ENCODE measurements at regions not wholly inside any gene's neighbourhood (a gene's known extent, or its start where the extent isn't known, plus 50 kb on each side); places are given as distances from the start of the nearest gene placed in this dataset.

GRCh38 chr6:56838016-56838555, 116.8 kb upstream of the BEND6 start:
- peaks cover 0 to 73% (median 46%) of the 10 kb centered on the region in 9 donors for H3K4me1 ChIP-seq
- TF ChIP-seq, protein P1, sequence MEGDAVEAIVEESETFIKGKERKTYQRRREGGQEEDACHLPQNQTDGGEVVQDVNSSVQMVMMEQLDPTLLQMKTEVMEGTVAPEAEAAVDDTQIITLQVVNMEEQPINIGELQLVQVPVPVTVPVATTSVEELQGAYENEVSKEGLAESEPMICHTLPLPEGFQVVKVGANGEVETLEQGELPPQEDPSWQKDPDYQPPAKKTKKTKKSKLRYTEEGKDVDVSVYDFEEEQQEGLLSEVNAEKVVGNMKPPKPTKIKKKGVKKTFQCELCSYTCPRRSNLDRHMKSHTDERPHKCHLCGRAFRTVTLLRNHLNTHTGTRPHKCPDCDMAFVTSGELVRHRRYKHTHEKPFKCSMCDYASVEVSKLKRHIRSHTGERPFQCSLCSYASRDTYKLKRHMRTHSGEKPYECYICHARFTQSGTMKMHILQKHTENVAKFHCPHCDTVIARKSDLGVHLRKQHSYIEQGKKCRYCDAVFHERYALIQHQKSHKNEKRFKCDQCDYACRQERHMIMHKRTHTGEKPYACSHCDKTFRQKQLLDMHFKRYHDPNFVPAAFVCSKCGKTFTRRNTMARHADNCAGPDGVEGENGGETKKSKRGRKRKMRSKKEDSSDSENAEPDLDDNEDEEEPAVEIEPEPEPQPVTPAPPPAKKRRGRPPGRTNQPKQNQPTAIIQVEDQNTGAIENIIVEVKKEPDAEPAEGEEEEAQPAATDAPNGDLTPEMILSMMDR (IDR thresholded peaks at IDR 0.05), result no peak
- no peak for ATAC-seq
- peak overlapping the region in 1 of 10 donors; percentile 3 for H3K4me3 ChIP-seq
- DNase-seq, result no peak
- peaks cover 0 to 7% (median 0%) of the 10 kb centered on the region in 7 donors for H3K27me3 ChIP-seq
- 58 to 64% methylated on average over 2 of the region's 2 CpGs for WGBS, 2 donors
- intact Hi-C loops (cut with DNase I), result no loop called here
- peak overlapping the region in 8 of 10 donors; percentile 11 to 96 (median 91) for H3K27ac ChIP-seq
- no peaks in the 10 kb centered on the region for H3K9me3 ChIP-seq
- no peaks in the 10 kb centered on the region for H3K36me3 ChIP-seq

DNA sequence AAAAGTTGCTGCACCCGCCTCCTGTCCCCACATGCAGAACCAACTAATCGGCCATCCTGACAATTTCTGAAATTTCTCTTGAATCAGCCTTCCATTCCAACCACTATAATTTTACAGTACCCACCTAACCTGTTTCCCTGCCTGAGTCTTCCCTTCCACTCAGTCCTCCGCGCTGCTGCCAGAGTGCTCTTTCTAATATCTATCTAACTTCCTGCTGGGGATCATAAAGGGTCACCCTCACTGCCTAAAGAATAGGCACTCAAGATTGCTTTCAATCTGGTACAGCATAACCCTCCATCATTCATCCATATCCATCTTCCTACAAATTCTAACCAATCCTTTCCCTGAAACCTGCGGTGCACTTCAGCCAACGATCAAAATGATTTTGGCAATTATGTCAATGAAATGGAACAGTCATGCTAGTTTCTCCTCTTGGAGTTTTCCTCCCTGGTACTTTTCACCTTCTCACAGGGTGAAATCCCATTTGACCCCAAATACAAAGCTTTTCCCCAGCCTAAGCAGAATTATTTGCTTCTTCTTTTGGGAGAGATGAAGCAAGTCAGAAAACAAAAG, 117.5 kb upstream of the BEND6 start:
- TF ChIP-seq, protein P1 (IDR thresholded peaks at IDR 0.05), result no peak
- ATAC-seq, result peak in 1 of 8 donors; percentile 41
- 65 to 76% methylated on average over 6 of the region's 6 CpGs for WGBS, 2 donors

DNA sequence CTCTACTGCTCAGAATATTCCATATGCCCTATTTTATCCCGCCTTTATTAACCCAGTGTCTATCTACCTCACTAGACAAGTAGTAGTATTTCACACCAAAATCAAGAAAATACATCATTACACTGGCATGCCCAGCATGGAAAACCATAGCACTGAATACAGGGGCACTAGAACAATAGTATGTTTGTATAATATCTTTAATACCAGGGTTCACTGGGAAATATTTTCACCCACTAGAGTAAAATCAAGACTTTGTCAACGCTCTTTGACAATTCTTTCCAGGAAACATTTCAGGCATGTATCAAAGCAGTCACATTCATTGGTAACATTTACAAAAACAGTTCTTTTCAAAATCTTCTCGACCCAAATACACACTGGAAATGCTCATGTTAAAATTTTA, 119.3 kb upstream of the BEND6 start:
- intact Hi-C loops (cut with DNase I), result no loop called here
- peaks cover 0 to 78% (median 31%) of the 10 kb centered on the region in 9 donors for H3K4me1 ChIP-seq

More for the DNA sequence above, 117.5 kb upstream of the BEND6 start:
- H3K27me3 ChIP-seq, result peaks cover 0 to 1% (median 0%) of the 10 kb centered on the region in 7 donors
- H3K4me3 ChIP-seq, result peak overlapping the region in 1 of 10 donors; percentile 3
- no peaks in the 10 kb centered on the region for H3K36me3 ChIP-seq
- no peak for DNase-seq
- no peaks in the 10 kb centered on the region for H3K9me3 ChIP-seq
- H3K4me1 ChIP-seq, result peaks cover 0 to 78% (median 46%) of the 10 kb centered on the region in 9 donors
- intact Hi-C loops (cut with DNase I), result no loop called here
- H3K27ac ChIP-seq, result peak overlapping the region in 8 of 10 donors; percentile 8 to 92 (median 90)

DNA sequence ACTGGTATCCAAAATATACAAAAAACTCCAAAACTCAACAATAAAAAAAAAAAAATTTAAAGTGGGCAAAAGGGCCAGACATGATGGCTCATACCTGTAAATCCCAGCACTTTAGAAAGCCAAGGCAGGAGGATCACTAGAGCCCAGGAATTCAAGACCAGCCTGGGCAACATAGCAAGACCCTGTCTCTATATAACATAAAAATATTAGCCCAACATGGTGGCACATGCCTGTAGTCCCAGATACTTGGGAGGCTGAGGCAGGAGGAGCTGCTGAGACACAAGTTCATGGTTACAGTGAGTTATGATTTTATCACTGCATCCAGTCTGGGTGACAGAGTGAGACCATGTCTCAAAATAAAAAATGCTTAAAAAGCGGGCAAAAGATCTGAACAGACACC, 121.0 kb upstream of the BEND6 start:
- peak in 1 of 8 donors; percentile 36 for ATAC-seq
- H3K4me3 ChIP-seq, result no peak overlapping the region
- no peaks in the 10 kb centered on the region for H3K27me3 ChIP-seq
- no peaks in the 10 kb centered on the region for H3K9me3 ChIP-seq
- no peak for DNase-seq
- TF ChIP-seq, protein P1 (IDR thresholded peaks at IDR 0.05), result no peak
- peaks cover 0 to 78% (median 32%) of the 10 kb centered on the region in 9 donors for H3K4me1 ChIP-seq
- WGBS, 2 donors, result 100% methylated on average over 1 of the region's 1 CpG
- H3K36me3 ChIP-seq, result no peaks in the 10 kb centered on the region
- intact Hi-C loops (cut with DNase I), result no loop called here
- peak overlapping the region in 9 of 10 donors; percentile 15 to 85 (median 68) for H3K27ac ChIP-seq

More for the DNA sequence above, 119.3 kb upstream of the BEND6 start:
- no peak for DNase-seq
- H3K27me3 ChIP-seq, result no peaks in the 10 kb centered on the region
- WGBS, 2 donors, result 68 to 90% methylated on average over 3 of the region's 3 CpGs
- TF ChIP-seq, protein P1 (IDR thresholded peaks at IDR 0.05), result no peak
- no peak for ATAC-seq
- H3K27ac ChIP-seq, result peak overlapping the region in 3 of 10 donors; percentile 2 to 64 (median 5)
- H3K9me3 ChIP-seq, result no peaks in the 10 kb centered on the region
- no peaks in the 10 kb centered on the region for H3K36me3 ChIP-seq
- H3K4me3 ChIP-seq, result no peak overlapping the region

Measured in heart right ventricle (tissue), 16 donors.